ENCODE measurements at regions not wholly inside any gene's neighbourhood (a gene's known extent, or its start where the extent isn't known, plus 50 kb on each side); places are given as distances from the start of the nearest gene placed in this dataset.

GRCh38 chr10:47090903-47091302 is 179.7 kb downstream of the PTPN20 start:
- no peaks in the 10 kb centered on the region for H3K9me3 ChIP-seq (ENCODE audit: control insufficient read depth in 4 of 4, low read length in 3 of 4)
- no peak for TF ChIP-seq MAX (IDR thresholded peaks at IDR 0.05)
- no peak for TF ChIP-seq REST (IDR thresholded peaks at IDR 0.05)
- TF ChIP-seq TAF1 (conservative IDR thresholded peaks at IDR 0.05): no peak
- no peak for TF ChIP-seq FOXA2 (IDR thresholded peaks at IDR 0.05)
- no peak for TF ChIP-seq GABPA (IDR thresholded peaks at IDR 0.05 in 1 of 2, conservative IDR thresholded peaks at IDR 0.05 in 1 of 2)
- TF ChIP-seq JUND (IDR thresholded peaks at IDR 0.05): no peak
- TF ChIP-seq HNF4G (IDR thresholded peaks at IDR 0.05): no peak
- TF ChIP-seq, protein P1, sequence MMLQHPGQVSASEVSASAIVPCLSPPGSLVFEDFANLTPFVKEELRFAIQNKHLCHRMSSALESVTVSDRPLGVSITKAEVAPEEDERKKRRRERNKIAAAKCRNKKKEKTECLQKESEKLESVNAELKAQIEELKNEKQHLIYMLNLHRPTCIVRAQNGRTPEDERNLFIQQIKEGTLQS (IDR thresholded peaks at IDR 0.05): no peak
- TF ChIP-seq SP1 (IDR thresholded peaks at IDR 0.05): no peak
- TF ChIP-seq, protein P2, sequence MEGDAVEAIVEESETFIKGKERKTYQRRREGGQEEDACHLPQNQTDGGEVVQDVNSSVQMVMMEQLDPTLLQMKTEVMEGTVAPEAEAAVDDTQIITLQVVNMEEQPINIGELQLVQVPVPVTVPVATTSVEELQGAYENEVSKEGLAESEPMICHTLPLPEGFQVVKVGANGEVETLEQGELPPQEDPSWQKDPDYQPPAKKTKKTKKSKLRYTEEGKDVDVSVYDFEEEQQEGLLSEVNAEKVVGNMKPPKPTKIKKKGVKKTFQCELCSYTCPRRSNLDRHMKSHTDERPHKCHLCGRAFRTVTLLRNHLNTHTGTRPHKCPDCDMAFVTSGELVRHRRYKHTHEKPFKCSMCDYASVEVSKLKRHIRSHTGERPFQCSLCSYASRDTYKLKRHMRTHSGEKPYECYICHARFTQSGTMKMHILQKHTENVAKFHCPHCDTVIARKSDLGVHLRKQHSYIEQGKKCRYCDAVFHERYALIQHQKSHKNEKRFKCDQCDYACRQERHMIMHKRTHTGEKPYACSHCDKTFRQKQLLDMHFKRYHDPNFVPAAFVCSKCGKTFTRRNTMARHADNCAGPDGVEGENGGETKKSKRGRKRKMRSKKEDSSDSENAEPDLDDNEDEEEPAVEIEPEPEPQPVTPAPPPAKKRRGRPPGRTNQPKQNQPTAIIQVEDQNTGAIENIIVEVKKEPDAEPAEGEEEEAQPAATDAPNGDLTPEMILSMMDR (IDR thresholded peaks at IDR 0.05; ENCODE audit: low read depth, low read length, missing input control): no peak
- no peak for TF ChIP-seq RXRA (IDR thresholded peaks at IDR 0.05)
- H3K4me1 ChIP-seq (ENCODE audit: control insufficient read depth in 4 of 4, insufficient read depth in 4 of 4, low read length in 3 of 4): no peaks in the 10 kb centered on the region
- WGBS: 87% methylated on average over 7 of the region's 7 CpGs
- no peak overlapping the region for H3K4me3 ChIP-seq (ENCODE audit: low read depth in 1 of 3, low read length in 3 of 3)
- no peak for DNase-seq (ENCODE audit: low spot score)
- H3K36me3 ChIP-seq (ENCODE audit: control insufficient read depth in 4 of 4, insufficient read depth in 3 of 4, low read depth in 1 of 4, low read length in 3 of 4): no peaks in the 10 kb centered on the region
- no peaks in the 10 kb centered on the region for H3K27me3 ChIP-seq (ENCODE audit: control insufficient read depth in 4 of 4, insufficient read depth in 4 of 4, low read length in 3 of 4)
- H3K9ac ChIP-seq (ENCODE audit: low read depth in 1 of 2, low read length in 2 of 2): no peak overlapping the region
- H3K27ac ChIP-seq (ENCODE audit: low read depth in 1 of 2, low read length in 2 of 2): no peak overlapping the region

DNA sequence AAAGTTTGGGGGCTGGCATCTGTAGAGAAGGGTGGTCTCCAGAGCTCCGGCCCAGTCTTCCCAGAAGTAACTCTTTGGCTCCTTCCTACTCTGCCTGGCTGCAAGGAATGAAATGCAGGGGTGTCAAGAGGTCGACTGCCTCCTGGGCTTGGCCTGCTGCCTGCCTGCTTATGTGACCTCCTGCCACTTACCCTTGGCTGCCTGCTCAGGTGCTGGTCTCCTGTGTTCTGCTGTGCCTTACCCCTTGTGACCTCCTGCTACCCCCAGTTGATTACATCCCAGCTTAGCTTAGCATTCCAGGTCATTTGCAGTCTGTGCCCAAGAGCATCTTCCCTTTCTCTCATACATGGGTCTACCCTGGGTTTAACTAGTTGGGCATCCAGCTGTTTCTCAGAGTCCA is 180.2 kb downstream of the PTPN20 start:
- no peak overlapping the region for H3K4me3 ChIP-seq (ENCODE audit: low read depth in 1 of 3, low read length in 3 of 3)
- no peak for TF ChIP-seq REST (IDR thresholded peaks at IDR 0.05)
- no peak for TF ChIP-seq RAD21 (IDR thresholded peaks at IDR 0.05)
- TF ChIP-seq, protein P1 (IDR thresholded peaks at IDR 0.05): no peak
- TF ChIP-seq RXRA (IDR thresholded peaks at IDR 0.05): no peak
- no peak for TF ChIP-seq MAX (IDR thresholded peaks at IDR 0.05)
- no peak for TF ChIP-seq NR2F2 (IDR thresholded peaks at IDR 0.05)
- no peak for TF ChIP-seq YY1 (IDR thresholded peaks at IDR 0.05)
- no peak for TF ChIP-seq JUND (IDR thresholded peaks at IDR 0.05)
- WGBS: 82% methylated on average over 2 of the region's 2 CpGs

More for the DNA sequence above, 180.2 kb downstream of the PTPN20 start:
- no peak overlapping the region for H3K27ac ChIP-seq (ENCODE audit: low read depth in 1 of 2, low read length in 2 of 2)
- H3K27me3 ChIP-seq (ENCODE audit: control insufficient read depth in 4 of 4, insufficient read depth in 4 of 4, low read length in 3 of 4): no peaks in the 10 kb centered on the region
- H3K9ac ChIP-seq (ENCODE audit: low read depth in 1 of 2, low read length in 2 of 2): no peak overlapping the region
- no peaks in the 10 kb centered on the region for H3K4me1 ChIP-seq (ENCODE audit: control insufficient read depth in 4 of 4, insufficient read depth in 4 of 4, low read length in 3 of 4)
- no peak for DNase-seq (ENCODE audit: low spot score)
- no peaks in the 10 kb centered on the region for H3K36me3 ChIP-seq (ENCODE audit: control insufficient read depth in 4 of 4, insufficient read depth in 3 of 4, low read depth in 1 of 4, low read length in 3 of 4)
- H3K9me3 ChIP-seq (ENCODE audit: control insufficient read depth in 4 of 4, low read length in 3 of 4): no peaks in the 10 kb centered on the region

Data from liver (tissue), 8 donors.